HT-29 (cell line): ENCODE measurements at regions not wholly inside any gene's neighbourhood (a gene's known extent, or its start where the extent isn't known, plus 50 kb on each side); places are given as distances from the start of the nearest gene placed in this dataset.
"Not testable (repeated sequence)": the region's sequence is repeated elsewhere in the genome, so short reads cannot be mapped to it uniquely, and the experiment has no call there.

Experiments
- DNase-seq: peaks from one replicate; pipeline ENCODE4 v3.0.0-alpha.2; 2015; ENCODE audit warnings: low spot score

DNA sequence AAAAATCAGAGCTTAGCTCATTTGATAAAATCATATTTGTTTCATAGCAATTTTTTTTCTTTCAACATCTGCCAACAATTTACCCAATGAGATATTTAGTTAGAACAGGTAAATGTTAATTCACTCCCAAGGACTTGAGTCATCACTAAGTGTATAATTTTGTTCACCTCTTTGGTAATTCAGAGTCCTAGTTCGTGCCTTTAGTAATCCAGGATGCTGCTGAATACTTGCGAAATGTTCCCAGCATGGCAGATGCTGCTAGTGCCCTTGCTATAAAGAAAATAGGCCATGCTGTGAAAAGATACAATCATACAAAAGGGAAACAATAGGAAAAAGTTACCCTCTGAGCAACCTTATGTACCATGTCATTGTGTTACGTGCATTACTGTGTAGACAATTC is 210.5 kb downstream of the CSNK1G3 start:
- no peak for DNase-seq

DNA sequence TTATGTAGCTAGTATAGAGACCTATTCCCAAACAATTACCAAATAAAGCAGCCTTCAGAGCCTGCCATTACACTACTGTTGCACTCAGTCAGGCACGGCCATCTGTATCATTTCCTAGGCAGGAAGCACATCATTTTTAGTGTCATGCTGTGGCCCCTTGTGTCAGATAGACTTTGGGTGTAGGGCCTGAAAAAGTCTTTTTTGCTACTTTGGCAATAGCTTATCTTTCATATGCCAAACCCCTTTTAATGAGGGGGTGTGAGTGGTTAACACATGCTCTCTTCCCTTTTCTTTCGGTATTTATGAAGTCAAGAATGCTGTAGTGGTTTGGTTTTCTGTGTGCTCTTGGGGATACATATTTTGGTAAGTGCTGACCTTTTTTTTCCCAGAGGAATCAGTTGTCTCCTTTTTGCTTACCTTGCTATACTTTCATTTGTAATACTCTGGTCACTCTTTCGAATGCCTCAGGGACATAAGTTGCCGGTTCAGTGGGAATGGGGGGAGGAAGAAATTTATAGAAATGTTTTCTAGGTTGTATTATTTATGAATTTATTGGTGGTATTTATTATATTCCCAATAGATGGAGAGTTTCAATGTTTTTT is 209.8 kb downstream of the CSNK1G3 start:
- no peak for DNase-seq

DNA sequence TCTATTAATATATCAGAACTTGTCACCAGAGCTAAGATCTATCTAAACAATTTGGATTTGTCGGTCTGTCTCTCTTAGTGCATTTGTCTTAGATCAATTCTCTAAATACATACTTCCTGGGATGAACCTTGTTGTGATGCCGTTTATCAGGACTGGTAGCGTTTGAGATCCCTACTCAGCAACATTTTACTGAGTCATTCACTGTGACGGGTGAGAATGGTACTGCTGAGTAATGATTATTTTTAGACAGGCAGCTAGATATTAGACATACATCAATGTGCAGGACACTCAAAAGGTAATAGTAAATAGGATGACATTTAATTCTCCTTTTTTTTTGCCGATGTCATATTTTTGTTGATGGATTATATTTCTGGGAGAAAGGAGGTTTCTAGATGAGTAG is 209.0 kb downstream of the CSNK1G3 start:
- DNase-seq = no peak

DNA sequence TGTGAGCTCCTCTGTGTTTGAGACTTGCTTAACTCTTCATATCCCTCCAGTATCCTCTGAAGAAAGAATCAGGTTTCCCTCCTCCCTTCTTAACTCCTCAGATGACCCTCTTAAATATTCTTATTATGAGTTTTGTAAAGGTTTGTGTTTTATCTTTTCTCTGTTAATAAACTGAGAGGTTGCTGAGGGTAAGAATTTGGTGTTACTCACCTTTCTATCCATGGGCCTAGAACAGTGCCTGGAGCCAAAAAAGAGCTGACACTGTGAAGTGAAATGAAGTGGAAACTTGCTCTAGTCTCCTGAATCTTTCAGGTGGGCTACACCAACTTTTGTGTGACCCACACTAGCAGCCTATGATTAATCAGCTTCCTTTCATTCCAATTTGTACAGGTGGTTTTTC is 208.4 kb downstream of the CSNK1G3 start:
- DNase-seq = no peak

DNA sequence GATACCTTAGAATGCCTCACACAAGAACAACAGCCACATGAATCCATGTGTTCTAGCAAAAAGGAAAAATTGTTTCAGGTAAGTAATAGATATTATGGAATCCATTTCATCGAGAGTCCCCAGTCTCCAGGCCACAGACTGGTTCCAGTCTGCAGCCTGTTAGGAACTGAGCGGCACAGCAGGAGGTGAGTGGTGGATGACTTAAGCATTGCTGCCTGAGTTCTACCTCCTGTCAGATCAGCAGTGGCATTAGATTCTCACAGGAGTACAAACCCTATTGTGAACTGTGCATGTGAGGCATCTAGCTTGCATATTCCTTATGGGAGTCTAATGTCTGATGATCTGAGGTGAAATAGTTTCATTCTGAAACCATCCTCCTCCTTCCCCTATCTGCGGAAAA is 207.0 kb downstream of the CSNK1G3 start:
- DNase-seq = no peak

DNA sequence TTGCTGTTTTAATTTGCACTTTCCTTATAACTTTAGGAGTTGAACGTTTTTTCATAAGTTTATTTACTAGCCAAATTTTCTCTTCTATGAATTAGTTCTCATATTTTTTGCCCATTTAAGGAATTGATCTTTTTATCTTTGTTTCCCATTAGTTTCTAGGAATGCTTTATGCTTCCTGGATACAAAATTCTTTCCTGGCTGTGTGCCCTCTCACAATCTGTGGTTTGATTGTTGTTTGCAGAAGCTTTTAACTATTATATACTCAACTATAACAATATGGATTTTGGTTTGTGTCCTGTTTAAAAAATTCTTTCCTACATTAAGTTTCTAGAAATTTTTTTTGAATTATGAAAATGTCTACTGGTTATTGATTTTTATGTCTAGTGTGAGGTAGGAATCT is 206.3 kb downstream of the CSNK1G3 start:
- no peak for DNase-seq

DNA sequence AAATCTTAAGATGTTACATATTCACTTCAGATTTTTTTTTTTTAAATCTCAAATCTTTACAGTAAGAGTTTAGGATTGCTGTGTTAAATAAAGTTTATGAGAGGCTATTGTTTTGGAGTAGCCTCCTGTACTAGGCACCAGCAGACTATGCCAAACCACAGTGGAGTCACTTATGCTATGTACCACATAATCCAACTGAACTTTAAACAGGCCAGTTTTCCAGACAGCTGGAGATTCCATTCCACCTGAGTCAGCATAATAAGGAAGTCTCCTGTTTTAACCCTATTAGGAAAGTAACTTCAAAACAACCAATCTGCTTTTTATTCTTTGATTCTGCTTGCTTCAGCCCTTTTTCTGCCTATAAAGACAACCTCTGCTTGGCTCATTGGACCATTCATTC is 205.2 kb downstream of the CSNK1G3 start:
- no peak for DNase-seq

DNA sequence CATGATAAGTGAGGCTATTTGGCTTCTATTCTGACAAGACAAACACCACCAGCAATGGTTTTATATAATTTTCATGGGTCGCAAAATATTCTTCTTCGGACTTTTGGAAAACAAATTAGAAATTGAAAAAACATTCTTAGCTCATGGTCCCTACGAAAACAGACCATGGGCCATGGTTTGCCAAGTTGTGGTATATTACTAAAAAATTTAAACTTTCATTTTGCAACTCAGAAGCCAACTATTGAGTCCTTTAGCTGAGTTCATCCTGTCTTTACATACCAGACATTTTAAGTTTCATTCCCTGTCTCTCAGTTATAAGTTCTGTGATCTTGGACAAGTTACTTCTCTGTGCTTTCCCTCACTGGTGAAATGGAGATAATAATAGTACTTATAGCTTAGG is 198.1 kb downstream of the CSNK1G3 start:
- no peak for DNase-seq

DNA sequence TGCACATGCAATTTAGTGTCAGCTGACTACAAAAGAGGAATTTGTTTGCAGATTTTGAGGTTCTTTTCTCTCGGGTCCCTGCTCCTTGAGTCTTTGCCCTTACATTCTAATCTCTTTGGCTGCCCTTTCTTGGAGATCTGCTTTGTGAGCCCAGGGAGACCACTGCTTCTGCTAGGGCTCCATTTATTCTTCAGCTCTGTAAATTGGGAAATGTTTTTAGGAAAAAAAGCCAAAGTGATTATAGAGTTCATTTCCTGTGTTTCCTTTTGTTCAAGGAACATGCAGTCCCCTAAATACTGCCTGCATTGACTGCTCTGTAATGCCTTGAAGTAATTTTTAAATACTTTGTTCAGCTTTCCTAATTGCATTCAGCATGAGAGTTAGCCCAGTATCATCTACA is 197.4 kb downstream of the CSNK1G3 start:
- DNase-seq = no peak

DNA sequence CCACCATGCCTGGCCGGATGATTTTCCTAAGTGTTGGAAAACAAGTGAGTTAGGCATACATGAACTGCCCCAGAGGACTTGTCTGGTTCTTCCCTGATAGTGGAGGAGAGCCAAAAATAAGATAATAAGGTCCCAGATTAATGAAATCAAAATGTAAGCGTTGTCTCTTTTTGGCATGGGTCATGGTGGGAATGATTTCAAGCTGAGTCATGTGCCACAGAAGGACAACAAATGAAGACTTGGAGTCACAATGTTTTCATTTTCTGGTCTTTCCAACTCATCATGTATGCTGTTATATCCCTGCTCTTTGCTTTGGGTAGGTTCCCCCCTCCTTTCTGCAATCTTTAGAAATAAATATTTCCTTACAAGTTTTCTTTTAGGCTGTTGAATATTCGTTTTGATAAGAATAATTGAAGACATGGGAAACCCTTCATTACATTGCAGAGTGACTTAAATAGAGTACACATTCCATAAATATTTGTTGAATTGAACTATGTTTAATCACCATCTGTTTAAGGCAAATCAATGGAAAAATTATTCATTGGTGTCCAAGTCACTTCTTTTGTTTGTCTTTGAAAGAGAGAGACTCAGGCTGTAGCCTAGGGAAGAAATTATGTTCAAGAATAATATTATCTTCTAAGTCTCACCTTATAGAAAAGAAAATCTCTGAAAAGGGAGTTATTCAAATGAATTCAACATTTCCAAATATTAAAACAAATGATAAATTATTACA is 196.3 kb downstream of the CSNK1G3 start:
- DNase-seq = no peak

DNA sequence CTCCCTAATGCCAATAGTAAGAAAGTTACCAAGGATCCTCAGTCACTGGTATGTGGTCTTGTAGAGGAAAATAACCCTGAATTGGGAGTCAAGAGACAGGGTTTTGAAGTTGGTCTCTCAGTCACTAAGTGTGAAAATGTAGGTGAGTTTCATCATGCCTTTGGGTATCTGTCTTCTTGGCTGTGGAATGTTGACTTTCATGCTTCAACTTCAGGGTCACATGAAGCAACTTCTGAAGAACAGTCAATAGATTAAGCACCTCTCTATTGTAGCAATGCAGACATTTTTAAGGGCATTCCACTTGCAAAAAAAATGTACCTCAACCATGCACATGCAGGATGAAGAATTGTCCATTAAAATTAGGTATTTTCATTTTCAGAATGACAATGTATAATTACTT is 194.6 kb downstream of the CSNK1G3 start:
- DNase-seq = no peak

DNA sequence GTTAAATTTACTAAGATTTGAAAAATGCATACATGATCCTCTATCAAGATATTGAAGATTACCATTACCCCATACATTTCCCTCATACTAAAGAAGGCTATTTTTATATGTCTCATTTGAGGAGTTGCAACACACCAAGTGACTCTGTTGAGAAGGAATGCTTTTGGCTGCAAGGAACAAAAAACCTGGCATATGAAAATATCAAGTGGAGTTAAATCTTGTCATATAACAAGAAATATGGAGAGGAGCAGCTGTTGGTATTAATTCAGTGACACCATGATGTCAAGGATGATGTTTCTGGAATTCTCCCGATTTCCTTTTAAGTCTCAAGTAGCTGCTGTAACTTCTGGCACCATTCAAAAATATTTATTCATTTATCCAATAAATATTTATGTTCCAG is 193.8 kb downstream of the CSNK1G3 start:
- no peak for DNase-seq

DNA sequence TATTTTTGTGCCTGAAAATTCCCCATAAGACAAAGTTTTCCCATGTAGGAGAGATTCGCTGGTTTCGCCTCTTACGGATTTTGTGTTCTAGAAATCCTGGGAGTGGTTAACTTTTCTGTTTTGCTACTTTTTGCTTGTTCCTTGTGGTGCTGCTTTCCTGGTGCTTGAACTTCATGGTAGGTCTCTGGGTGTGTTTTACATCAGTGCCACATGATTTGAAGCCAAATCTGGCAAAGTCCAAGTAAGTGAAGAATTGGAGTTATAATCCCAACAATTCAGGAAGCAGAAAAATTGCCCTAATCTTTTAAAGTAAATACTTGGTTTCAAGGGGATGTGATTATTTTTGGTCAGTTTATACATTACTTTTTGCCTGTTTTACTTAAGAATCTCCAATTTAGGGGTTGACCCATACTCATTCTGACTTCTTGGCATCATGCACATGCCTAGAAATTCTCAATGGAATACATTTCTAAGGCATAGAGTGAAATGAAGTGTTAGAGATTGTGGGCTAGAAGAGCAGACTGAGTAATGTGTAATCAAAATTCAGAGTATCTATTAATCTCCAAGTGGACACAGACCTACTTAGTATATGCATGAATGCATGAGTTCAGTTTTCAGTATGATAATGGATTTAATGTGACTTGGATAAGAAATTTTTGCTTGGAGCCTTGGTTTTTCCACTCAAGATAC is 189.7 kb downstream of the CSNK1G3 start:
- no peak for DNase-seq

DNA sequence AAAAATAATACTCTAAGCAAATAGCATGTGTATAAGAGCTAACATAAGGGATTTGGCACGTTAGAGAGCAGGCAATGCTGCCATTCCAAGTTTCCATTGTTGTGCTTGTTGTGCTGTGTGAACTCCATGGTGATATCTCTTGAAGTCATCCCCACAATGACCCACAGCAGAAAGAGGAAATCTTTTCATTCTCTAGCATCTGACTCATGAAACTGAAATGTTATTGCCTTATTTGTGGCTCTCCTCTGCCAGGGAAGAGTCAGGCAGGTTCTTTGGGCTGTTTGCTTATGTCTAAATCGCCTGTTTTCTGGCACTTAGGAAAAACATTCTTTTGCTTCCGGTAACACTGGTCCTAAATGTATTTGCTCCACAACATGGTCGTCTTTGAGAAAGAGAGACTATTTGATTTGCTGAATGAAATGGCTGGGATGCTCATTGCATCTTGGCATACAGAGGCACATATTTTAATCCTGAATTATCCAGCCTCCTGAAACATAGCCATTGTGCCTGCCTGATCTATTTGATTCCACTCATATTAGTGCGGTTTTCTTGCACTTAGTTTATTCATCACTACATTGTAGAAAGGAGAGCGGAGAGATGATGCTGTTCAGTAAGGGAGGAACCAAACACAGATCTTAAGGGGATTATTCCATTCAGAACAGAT is 188.8 kb downstream of the CSNK1G3 start:
- peak; percentile 73 for DNase-seq

DNA sequence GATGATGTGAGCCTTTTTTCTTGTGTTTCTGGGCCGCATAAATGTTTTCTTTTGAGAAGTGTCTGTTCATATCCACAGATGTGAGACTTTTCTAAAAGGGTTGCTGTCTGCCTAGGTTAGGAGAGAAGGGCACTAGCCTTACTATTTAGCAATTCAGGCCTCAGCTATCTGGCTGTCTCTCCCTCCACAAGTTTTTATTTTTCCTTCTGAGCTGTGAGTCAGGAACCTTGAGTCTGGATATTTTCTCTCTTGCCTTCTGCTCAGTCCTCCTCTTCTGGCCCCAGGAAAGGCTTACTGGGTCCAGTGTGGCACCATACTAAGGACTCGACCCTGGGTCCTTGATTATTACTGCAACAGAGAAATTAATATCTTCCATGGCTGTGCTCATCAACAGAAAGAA is 187.6 kb downstream of the CSNK1G3 start:
- DNase-seq = no peak

DNA sequence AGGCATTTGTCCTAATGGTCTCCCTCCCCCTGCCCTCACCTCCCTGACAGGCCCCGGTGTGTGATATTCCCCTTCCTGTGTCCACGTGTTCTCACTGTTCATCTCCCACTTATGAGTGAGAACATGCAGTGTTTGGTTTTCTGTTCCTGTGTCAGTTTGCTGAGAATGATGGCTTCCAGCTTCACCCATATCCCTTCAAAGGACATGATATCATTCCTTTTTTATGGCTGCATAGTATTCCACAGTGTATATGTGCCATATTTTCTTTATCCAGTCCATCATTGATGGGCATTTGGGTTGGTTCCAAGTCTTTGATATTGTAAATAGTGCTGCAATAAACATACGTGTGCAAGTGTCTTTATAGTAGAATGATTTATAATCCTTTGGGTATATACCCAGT is 187.0 kb downstream of the CSNK1G3 start:
- not testable (repeated sequence) for DNase-seq

DNA sequence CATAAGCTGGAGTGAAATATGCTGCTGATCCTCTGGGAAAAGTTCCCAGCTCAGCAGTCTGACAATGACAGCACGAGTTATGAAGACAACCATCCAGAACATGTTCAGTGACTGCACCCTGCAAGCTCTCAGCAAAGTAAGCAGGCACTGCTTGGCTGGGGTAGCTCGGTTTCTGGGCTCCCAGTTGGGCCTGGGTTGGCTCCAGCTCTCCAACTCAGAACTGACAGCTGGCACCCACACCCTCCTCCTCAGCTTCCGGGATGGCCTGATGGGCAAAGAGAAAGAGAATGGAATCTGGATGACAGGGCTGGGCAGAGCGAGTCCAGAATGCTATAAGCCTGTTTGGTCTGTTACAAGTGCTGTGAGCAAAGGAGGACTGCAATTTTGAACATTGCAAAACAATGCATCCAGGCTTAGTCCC is 185.0 kb downstream of the CSNK1G3 start:
- no peak for DNase-seq

DNA sequence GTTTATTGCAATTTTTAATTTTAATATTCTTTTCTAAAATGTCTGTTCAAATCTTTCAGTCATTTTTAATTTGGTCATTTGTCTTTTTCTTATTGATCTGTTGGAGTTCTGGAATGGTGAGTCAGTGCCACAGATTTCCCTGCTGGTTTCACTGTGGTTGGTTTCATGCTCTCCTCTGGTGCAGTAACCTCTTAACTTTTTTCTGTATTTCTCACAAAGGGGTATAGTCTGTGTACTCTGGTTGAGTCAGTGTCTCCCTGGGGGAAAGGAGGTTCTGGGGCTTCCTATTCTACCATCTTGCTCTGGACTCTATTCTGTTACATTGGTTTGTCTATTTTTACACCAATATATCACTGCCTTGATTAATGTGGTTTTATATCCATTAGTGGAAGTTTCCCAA is 178.8 kb downstream of the CSNK1G3 start:
- DNase-seq = no peak

DNA sequence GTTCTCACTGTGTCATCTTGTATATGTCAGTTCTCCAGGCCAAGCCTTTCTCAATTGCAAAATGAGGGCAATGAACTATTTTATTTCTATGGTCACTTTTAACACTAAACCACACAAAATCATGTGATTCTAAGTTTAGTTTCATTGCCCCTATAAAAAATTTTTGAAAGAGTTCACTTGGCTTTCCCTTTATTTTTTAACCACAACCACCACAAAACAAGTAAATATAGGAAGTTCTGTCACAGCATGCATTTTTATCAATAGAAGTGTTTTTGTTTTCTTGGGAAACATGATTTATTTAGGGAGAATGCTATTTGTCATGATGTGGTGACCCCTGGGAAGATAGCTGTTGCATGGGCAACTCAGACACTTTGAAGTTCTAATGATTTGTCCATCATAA is 169.1 kb downstream of the CSNK1G3 start:
- no peak for DNase-seq

DNA sequence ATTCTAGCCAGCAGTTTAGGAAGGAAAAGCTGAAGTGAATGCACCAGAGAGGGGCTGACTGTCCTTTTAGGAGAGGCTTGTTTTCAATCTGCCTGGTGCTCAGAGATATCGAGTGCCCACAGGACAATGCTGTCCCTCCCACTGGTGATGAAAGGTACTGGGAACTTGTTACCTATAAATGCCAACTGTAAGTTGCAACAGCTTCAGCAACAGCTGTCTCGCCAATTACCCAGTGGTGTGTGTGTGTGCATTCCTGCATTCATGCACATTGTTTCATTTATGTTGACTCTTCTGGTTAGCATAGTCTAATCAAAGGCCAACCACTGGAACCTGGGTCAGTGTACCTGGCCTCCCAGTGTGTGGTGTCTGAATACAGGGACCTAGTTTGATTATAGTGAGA is 161.1 kb downstream of the CSNK1G3 start:
- no peak for DNase-seq

DNA sequence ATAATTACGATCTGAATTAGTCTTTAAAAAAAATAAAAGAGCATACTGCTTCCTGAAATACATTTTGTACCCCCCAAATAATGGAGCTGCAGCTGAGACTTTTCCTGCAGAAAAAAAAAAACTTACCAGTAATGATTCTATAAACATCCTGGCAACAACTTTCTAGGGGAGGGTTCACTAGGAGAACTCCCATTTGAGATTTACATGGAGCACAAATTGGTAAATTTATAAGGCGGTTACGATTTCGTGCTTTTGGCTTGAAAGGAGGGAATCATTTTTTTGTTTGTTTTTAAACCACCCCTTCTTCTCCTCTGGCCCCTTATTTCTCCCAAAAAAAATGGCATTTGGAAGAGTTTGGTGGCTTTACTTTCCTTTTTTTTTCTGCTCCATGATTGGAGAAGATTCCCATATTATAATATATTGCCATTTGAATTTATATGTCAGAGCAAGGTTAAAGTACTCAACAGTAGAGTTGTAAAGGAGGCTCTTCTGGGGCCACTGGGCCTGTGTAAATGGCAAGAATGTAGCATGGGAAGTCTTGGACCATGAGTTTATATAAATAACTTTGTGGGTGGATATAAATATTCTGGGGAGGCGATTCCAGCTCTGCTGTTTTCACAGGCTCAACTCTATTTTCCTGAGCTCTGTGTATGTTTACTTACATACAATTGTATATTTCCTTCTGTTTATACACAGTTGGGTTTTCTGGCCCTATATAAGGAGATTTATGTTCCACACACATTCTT is 159.9 kb downstream of the CSNK1G3 start:
- DNase-seq = no peak

DNA sequence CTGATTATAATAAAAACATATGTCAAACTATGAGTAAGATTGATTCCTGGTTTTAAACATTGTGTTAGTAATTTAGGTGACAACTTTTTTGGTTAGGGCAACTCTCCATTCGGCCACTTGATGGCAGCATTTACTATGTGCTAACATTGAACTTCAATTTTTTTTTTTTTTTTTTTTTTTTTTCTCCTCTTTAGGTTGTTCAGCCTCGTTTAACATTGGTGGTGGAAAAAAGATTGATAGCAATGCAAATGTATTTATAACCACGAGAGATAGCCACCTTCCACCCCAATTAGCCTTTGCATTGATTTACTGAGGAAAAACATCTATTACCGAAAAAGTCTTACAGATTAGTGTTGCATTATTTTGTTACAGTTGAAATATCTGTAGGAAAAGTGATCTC is 159.1 kb downstream of the CSNK1G3 start:
- DNase-seq = peak; percentile 72
